ENCODE measurements at regions not wholly inside any gene's neighbourhood (a gene's known extent, or its start where the extent isn't known, plus 50 kb on each side); places are given as distances from the start of the nearest gene placed in this dataset.
"Not testable (repeated sequence)": the region's sequence is repeated elsewhere in the genome, so short reads cannot be mapped to it uniquely, and the experiment has no call there.

DNA sequence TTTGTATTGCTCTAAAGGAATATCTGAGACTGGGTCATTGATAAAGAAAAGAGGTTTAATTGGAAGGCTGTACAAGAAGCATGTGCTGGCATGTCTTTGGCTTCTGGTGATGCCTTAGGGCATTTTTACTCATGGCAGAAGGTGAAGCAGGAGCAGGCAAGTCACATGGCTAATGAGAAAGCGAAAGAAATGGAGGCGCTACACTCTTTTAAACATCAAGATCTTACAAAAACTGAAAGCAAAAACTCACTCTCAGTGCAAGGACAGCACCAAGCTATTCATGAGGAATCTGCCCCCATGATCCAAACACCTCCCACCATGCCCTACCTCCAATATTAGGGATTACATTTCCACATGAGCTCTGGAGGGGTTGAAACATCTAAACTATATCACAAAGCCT lies 1458.8 kb upstream of the ACO1 start:
- CTCF ChIA-PET = no interaction called here
- POLR2A ChIA-PET = no interaction called here
- no peaks in the 10 kb centered on the region for H3K36me3 ChIP-seq (ENCODE audit: control insufficient read depth in 4 of 4, insufficient read depth in 4 of 4, low read length in 3 of 4)
- H3K27ac ChIP-seq (ENCODE audit: insufficient read depth in 1 of 2, low read depth in 1 of 2, low read length in 2 of 2, poor library complexity in 1 of 2, severe bottlenecking in 2 of 2) = no peak overlapping the region
- no peaks in the 10 kb centered on the region for H3K9me3 ChIP-seq (ENCODE audit: control extremely low read depth in 1 of 5, control insufficient read depth in 4 of 5, insufficient read depth in 2 of 5, low read depth in 1 of 5, low read length in 4 of 5)
- H3K27me3 ChIP-seq (replicated peaks in 2 of 5; ENCODE audit: control insufficient read depth in 4 of 5, insufficient read depth in 5 of 5, low read length in 4 of 5) = no peaks in the 10 kb centered on the region
- H3K4me3 ChIP-seq (ENCODE audit: control insufficient read depth in 1 of 7, extremely low read depth in 1 of 7, insufficient read depth in 4 of 7, low read depth in 2 of 7, low read length in 6 of 7) = no peak overlapping the region
- no peak for DNase-seq
- H3K4me1 ChIP-seq (ENCODE audit: control extremely low read depth in 1 of 4, control insufficient read depth in 4 of 4, insufficient read depth in 4 of 4, low read length in 3 of 4) = no peaks in the 10 kb centered on the region
- WGBS (ENCODE audit: insufficient coverage) = 100% methylated on average over 2 of the region's 2 CpGs

DNA sequence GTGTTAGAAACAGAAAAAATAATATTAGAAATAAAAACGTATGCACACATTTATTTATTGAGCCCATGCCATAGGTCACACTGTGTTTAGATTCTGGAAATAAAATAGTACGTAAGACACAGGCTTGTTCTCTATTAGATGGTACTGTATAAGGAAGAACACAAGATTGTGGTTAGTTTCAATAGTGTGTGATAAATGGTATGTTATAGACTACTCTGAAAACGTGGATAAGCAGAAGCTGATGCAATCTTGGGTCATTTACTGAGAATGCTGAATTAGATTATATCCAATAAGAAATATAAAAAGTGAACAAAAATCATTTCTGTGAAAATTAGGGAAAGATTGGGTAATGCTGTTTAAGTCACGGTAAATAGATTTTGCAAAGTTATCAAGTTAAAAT lies 1456.4 kb upstream of the ACO1 start:
- Histone ChIP-seq H3K4me1 (ENCODE audit: control extremely low read depth in 1 of 4, control insufficient read depth in 4 of 4, insufficient read depth in 4 of 4, low read length in 3 of 4) (no peaks in the 10 kb centered on the region), H3K36me3 (ENCODE audit: control insufficient read depth in 4 of 4, insufficient read depth in 4 of 4, low read length in 3 of 4) (no peaks in the 10 kb centered on the region), H3K27ac (ENCODE audit: insufficient read depth in 1 of 2, low read depth in 1 of 2, low read length in 2 of 2, poor library complexity in 1 of 2, severe bottlenecking in 2 of 2) (no peak overlapping the region), H3K9me3 (ENCODE audit: control extremely low read depth in 1 of 5, control insufficient read depth in 4 of 5, insufficient read depth in 2 of 5, low read depth in 1 of 5, low read length in 4 of 5) (no peaks in the 10 kb centered on the region), H3K4me3 (ENCODE audit: control insufficient read depth in 1 of 7, extremely low read depth in 1 of 7, insufficient read depth in 4 of 7, low read depth in 2 of 7, low read length in 6 of 7) (no peak overlapping the region), H3K27me3 (replicated peaks in 2 of 5; ENCODE audit: control insufficient read depth in 4 of 5, insufficient read depth in 5 of 5, low read length in 4 of 5) (no peaks in the 10 kb centered on the region)
- DNase-seq = no peak
- CTCF ChIA-PET = no interaction called here
- WGBS (ENCODE audit: insufficient coverage) = 100% methylated on average over 2 of the region's 4 CpGs
- POLR2A ChIA-PET = no interaction called here

DNA sequence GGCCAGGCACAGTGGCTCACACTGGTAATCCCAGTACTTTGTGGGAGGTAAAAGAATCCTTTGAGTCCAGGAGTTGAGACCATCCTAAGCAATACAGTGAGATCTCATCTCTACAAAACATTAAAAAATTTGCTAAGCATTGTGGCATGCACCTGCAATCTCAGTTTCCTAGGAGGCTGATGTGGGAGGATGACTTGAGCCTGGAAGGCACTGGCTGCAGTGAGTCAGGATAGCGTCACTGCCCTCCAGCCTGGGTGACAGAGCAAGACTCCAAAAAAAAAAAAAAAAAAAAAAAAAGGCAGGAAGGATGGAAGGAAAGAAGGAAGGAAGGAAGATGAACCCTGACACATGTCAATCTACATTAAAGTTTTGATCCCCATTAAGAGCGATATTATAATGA lies 1452.2 kb upstream of the ACO1 start:
- no peaks in the 10 kb centered on the region for H3K27me3 ChIP-seq (replicated peaks in 2 of 5; ENCODE audit: control insufficient read depth in 4 of 5, insufficient read depth in 5 of 5, low read length in 4 of 5)
- no peak for DNase-seq
- no CpG with 5 or more reads among the region's 2 CpGs for WGBS (ENCODE audit: insufficient coverage)

DNA sequence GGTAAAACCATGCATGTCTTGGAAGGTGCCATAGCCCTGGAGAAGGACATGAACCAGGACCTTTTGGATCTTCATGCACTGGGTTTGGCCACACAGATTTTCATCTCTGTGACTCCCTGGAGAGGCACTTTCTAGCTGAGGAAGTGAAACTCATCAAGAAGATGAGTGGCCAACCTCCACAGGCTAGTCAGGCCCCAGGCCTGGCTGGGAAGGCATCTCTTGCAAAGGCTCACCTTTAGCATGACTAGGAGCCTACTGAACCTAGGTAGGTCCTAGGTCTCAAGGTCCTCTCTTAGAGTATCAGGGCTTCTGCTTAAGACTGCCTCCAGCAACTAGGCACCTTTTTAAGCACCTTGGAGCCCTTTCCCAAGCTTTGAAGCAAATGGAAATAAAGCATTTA lies 1448.7 kb upstream of the ACO1 start:
- Histone ChIP-seq H3K9me3 (ENCODE audit: control extremely low read depth in 1 of 5, control insufficient read depth in 4 of 5, insufficient read depth in 2 of 5, low read depth in 1 of 5, low read length in 4 of 5) (no peaks in the 10 kb centered on the region), H3K27me3 (replicated peaks in 2 of 5; ENCODE audit: control insufficient read depth in 4 of 5, insufficient read depth in 5 of 5, low read length in 4 of 5) (no peaks in the 10 kb centered on the region), H3K36me3 (ENCODE audit: control insufficient read depth in 4 of 4, insufficient read depth in 4 of 4, low read length in 3 of 4) (no peaks in the 10 kb centered on the region), H3K4me3 (ENCODE audit: control insufficient read depth in 1 of 7, extremely low read depth in 1 of 7, insufficient read depth in 4 of 7, low read depth in 2 of 7, low read length in 6 of 7) (no peak overlapping the region), H3K4me1 (ENCODE audit: control extremely low read depth in 1 of 4, control insufficient read depth in 4 of 4, insufficient read depth in 4 of 4, low read length in 3 of 4) (no peaks in the 10 kb centered on the region), H3K27ac (ENCODE audit: insufficient read depth in 1 of 2, low read depth in 1 of 2, low read length in 2 of 2, poor library complexity in 1 of 2, severe bottlenecking in 2 of 2) (no peak overlapping the region)
- CTCF ChIA-PET = no interaction called here
- POLR2A ChIA-PET = no interaction called here
- no peak for DNase-seq

More for the DNA sequence above, 1452.2 kb upstream of the ACO1 start:
- ChIA-PET CTCF (no interaction called here), POLR2A (no interaction called here)
- no peaks in the 10 kb centered on the region for H3K4me1 ChIP-seq (ENCODE audit: control extremely low read depth in 1 of 4, control insufficient read depth in 4 of 4, insufficient read depth in 4 of 4, low read length in 3 of 4)
- H3K27ac ChIP-seq (ENCODE audit: insufficient read depth in 1 of 2, low read depth in 1 of 2, low read length in 2 of 2, poor library complexity in 1 of 2, severe bottlenecking in 2 of 2) = no peak overlapping the region
- no peak overlapping the region for H3K4me3 ChIP-seq (ENCODE audit: control insufficient read depth in 1 of 7, extremely low read depth in 1 of 7, insufficient read depth in 4 of 7, low read depth in 2 of 7, low read length in 6 of 7)
- no peaks in the 10 kb centered on the region for H3K9me3 ChIP-seq (ENCODE audit: control extremely low read depth in 1 of 5, control insufficient read depth in 4 of 5, insufficient read depth in 2 of 5, low read depth in 1 of 5, low read length in 4 of 5)
- no peaks in the 10 kb centered on the region for H3K36me3 ChIP-seq (ENCODE audit: control insufficient read depth in 4 of 4, insufficient read depth in 4 of 4, low read length in 3 of 4)

DNA sequence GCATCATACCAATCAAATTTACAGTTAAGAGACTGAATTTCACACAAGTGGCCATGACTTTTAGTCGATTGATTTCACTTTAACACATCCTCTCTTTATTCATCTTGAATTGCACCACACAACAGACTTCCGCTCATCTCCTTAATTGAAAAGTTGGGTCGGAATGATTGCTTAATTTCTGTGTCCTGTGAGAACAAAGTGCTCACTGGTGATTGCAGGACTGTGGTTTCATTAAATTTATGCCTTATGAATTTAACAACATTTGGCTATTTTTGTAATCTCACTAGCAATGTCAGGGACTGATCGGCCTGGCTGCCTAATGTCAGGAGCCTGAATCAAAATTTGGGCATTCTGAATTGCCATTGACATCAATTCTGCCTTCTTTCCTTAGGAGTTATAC lies 1447.3 kb upstream of the ACO1 start:
- Histone ChIP-seq H3K36me3 (ENCODE audit: control insufficient read depth in 4 of 4, insufficient read depth in 4 of 4, low read length in 3 of 4) (no peaks in the 10 kb centered on the region), H3K27ac (ENCODE audit: insufficient read depth in 1 of 2, low read depth in 1 of 2, low read length in 2 of 2, poor library complexity in 1 of 2, severe bottlenecking in 2 of 2) (no peak overlapping the region), H3K27me3 (replicated peaks in 2 of 5; ENCODE audit: control insufficient read depth in 4 of 5, insufficient read depth in 5 of 5, low read length in 4 of 5) (no peaks in the 10 kb centered on the region), H3K4me3 (ENCODE audit: control insufficient read depth in 1 of 7, extremely low read depth in 1 of 7, insufficient read depth in 4 of 7, low read depth in 2 of 7, low read length in 6 of 7) (no peak overlapping the region), H3K9me3 (ENCODE audit: control extremely low read depth in 1 of 5, control insufficient read depth in 4 of 5, insufficient read depth in 2 of 5, low read depth in 1 of 5, low read length in 4 of 5) (no peaks in the 10 kb centered on the region), H3K4me1 (ENCODE audit: control extremely low read depth in 1 of 4, control insufficient read depth in 4 of 4, insufficient read depth in 4 of 4, low read length in 3 of 4) (no peaks in the 10 kb centered on the region)
- no peak for DNase-seq
- ChIA-PET POLR2A (no interaction called here), CTCF (no interaction called here)
- 93% methylated on average over 3 of the region's 4 CpGs for WGBS (ENCODE audit: insufficient coverage)

DNA sequence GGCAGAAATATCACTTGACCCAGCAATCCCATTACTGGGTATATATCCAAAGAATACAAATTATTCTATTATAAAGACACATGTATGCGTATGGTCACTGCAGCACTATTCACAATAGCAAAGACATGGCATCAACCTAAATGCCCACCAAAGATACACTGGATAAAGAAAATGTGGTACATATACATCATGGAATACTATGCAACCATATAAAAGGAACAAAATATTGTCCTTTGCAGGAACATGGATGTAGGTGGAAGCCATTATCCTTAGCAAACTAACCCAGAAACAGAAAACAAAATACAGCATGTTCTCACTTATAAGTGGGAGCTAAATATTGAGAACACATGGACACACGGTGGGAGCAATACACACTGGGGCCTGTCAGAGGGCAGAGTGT lies 1441.6 kb upstream of the ACO1 start:
- DNase-seq; H3K27me3 ChIP-seq (replicated peaks in 2 of 5; ENCODE audit: control insufficient read depth in 4 of 5, insufficient read depth in 5 of 5, low read length in 4 of 5); H3K36me3 ChIP-seq (ENCODE audit: control insufficient read depth in 4 of 4, insufficient read depth in 4 of 4, low read length in 3 of 4); CTCF ChIA-PET; H3K4me1 ChIP-seq (ENCODE audit: control extremely low read depth in 1 of 4, control insufficient read depth in 4 of 4, insufficient read depth in 4 of 4, low read length in 3 of 4); H3K9me3 ChIP-seq (ENCODE audit: control extremely low read depth in 1 of 5, control insufficient read depth in 4 of 5, insufficient read depth in 2 of 5, low read depth in 1 of 5, low read length in 4 of 5); H3K27ac ChIP-seq (ENCODE audit: insufficient read depth in 1 of 2, low read depth in 1 of 2, low read length in 2 of 2, poor library complexity in 1 of 2, severe bottlenecking in 2 of 2); POLR2A ChIA-PET; H3K4me3 ChIP-seq (ENCODE audit: control insufficient read depth in 1 of 7, extremely low read depth in 1 of 7, insufficient read depth in 4 of 7, low read depth in 2 of 7, low read length in 6 of 7): not testable (repeated sequence)
- WGBS (ENCODE audit: insufficient coverage) = 80% methylated on average over 1 of the region's 2 CpGs

DNA sequence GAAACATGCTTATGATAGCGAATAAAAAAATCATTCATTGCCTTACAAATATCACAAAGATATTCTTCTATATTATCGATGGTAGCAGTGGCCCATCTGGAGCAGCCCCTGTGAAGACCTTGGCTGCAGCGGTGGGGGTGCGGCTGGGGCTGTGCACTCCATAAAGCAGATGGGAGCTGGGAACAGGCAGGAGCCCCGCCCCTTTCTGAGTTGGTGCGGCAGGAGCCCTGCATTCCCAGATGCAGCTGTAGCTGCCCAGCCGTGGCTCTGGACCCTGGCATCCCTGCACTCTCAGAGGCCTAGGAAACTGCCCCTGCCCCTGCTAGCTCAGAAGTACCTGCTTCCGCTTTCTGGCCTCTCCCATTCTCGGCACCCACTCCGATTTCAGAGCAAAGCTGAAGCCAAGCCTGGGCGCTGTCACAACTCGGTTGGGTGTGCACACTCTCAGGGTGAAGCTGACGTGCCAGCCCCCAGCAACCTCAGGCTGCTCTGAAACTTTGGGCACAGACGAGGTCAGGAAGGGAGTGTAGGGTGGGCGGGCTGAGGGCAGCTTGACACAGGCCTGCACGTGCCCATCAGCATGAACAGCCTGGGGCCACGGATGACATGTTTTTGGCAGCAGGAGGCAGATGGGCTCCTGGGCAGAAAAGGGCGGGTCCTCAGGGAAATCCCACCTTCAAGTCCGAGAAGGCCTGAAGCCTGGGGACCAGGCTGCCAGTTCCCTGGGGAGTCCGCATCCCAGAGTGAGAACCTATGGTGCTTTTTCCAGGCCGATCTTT lies 1440.8 kb upstream of the ACO1 start:
- DNase-seq = no peak
- Histone ChIP-seq H3K4me1 (ENCODE audit: control extremely low read depth in 1 of 4, control insufficient read depth in 4 of 4, insufficient read depth in 4 of 4, low read length in 3 of 4) (no peaks in the 10 kb centered on the region), H3K27me3 (replicated peaks in 2 of 5; ENCODE audit: control insufficient read depth in 4 of 5, insufficient read depth in 5 of 5, low read length in 4 of 5) (no peaks in the 10 kb centered on the region), H3K36me3 (ENCODE audit: control insufficient read depth in 4 of 4, insufficient read depth in 4 of 4, low read length in 3 of 4) (no peaks in the 10 kb centered on the region), H3K27ac (ENCODE audit: insufficient read depth in 1 of 2, low read depth in 1 of 2, low read length in 2 of 2, poor library complexity in 1 of 2, severe bottlenecking in 2 of 2) (no peak overlapping the region), H3K9me3 (ENCODE audit: control extremely low read depth in 1 of 5, control insufficient read depth in 4 of 5, insufficient read depth in 2 of 5, low read depth in 1 of 5, low read length in 4 of 5) (no peaks in the 10 kb centered on the region), H3K4me3 (ENCODE audit: control insufficient read depth in 1 of 7, extremely low read depth in 1 of 7, insufficient read depth in 4 of 7, low read depth in 2 of 7, low read length in 6 of 7) (no peak overlapping the region)
- WGBS (ENCODE audit: insufficient coverage) = 94% methylated on average over 20 of the region's 21 CpGs
- ChIA-PET CTCF (no interaction called here), POLR2A (no interaction called here)
